Esophagus muscularis mucosa (tissue), 4 donors: ENCODE measurements at regions not wholly inside any gene's neighbourhood (a gene's known extent, or its start where the extent isn't known, plus 50 kb on each side); places are given as distances from the start of the nearest gene placed in this dataset.

Experiments
- CTCF ChIP-seq, 3 experiments: fragments of 200-600 bp in 2 of 3; fragments of 450-650 bp in 1 of 3; sonication (generic) in 2 of 3; IDR thresholded peaks; one replicate each; pipeline ENCODE4 v1.5.1; 2017 to 2019; ENCODE audit warnings: antibody characterized with exemption in 3 of 3, mild to moderate bottlenecking in 2 of 3, moderate library complexity in 1 of 3
- EP300 ChIP-seq: sonication (generic); formaldehyde crosslinking; IDR thresholded peaks from one replicate; pipeline ENCODE4 v1.6.1; 2017; ENCODE audit warnings: antibody characterized with exemption
- POLR2A ChIP-seq: fragments of 450-650 bp; IDR thresholded peaks from one replicate; pipeline ENCODE4 v1.6.1; 2017; ENCODE audit warnings: antibody characterized with exemption, moderate library complexity, mild to moderate bottlenecking, low read depth
- POLR2AphosphoS5 ChIP-seq, 2 donors: sonication (generic); formaldehyde crosslinking; IDR thresholded peaks; one replicate each; pipeline ENCODE4 v1.6.1; 2017; ENCODE audit warnings: antibody characterized with exemption in 2 of 2

GRCh38 chr1:104073463-104073902, 323.8 kb downstream of the AMY1C start:
- TF ChIP-seq CTCF (IDR thresholded peaks at IDR 0.05) (no peak), POLR2A (no peak), POLR2AphosphoS5 (IDR thresholded peaks at IDR 0.05) (no peak), EP300 (no peak)
